GM21526 (cell line): ENCODE measurements at regions not wholly inside any gene's neighbourhood (a gene's known extent, or its start where the extent isn't known, plus 50 kb on each side); places are given as distances from the start of the nearest gene placed in this dataset.
A peak's percentile ranks its signal among the peaks of the same experiment; 100 is the strongest.

Source experiments
- ATAC-seq: cut with Tn5 transposase; IDR thresholded peaks from one replicate; pipeline ENCODE4 v1.9.1; 2021; ENCODE audit warnings: moderate library complexity; ENCODE audit not compliant: unreplicated experiment, low FRiP score

DNA sequence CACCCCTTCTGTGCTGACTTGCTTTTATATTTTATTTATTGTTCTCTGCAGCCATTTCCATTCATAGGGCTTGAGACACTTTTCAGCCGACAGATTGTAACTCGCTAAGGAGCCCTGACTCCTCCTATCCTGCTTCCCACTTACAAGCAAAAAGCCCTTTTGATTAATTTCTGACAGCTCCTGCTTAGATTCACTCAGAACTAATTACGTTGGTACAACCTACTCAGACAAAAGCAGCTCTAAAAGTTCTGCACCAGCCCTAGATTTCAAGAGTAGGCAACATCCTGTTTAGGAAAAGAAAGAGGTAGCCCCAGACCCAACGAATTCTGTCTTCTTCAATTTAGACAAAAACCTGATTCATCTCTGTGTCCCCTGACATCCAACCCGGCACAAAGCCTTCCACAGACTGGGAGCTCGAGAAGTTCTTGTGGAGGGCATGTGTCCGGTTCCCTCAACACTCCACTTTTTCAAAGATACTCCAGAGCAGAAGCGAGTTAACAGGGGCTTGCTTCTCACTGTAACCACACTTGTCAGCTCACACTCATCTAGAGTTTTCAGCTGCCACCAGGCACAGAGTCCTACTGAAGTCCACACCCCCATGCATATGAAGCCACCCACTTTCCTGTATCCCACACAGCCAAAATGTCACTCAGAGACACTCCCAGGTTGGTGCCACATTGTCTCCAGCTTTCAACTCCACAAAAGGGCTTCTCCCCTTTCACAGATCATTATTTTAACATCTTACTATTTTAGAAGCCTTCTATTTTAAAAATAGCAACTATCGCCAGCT, 113.6 kb upstream of the NFE2L3 start:
- ATAC-seq = no peak

DNA sequence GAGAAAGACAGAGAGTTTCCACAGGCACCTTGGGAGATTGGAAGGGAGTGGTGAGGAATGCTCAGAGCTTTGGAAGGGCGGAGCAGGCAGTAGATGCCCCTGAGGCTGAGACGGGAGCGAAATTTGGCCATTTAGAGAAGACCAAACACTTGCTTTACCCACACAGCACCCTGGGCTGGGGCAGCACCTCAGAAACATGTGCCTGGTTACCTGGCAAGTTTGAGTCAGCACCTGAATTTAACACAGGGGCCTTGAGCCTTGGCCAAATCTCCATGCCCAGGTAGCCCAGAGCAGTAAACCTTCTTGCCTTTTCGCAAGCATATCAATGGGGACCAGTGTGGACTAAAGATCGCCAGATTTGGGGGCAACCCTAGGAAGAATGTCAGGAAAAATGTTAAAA, 111.9 kb upstream of the NFE2L3 start:
- no peak for ATAC-seq

DNA sequence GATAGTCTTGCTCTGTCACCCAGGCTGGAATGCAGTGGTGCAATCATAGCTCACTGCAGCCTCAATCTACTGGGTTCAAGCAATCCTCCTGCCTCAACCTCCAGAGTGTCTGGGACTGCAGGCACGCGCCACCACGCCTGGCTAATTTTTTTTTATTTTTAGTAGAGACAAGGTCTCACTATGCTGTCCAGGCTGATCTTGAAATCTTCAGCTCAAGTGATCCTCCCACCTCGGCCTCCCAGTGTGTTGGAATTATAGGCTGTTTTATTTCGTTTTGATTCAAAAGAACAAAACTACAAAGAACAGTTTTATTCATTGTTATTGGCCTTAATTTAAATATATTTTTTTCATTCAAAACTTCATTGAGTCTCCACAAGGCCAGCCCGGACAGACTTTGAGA, 109.8 kb upstream of the NFE2L3 start:
- no peak for ATAC-seq

DNA sequence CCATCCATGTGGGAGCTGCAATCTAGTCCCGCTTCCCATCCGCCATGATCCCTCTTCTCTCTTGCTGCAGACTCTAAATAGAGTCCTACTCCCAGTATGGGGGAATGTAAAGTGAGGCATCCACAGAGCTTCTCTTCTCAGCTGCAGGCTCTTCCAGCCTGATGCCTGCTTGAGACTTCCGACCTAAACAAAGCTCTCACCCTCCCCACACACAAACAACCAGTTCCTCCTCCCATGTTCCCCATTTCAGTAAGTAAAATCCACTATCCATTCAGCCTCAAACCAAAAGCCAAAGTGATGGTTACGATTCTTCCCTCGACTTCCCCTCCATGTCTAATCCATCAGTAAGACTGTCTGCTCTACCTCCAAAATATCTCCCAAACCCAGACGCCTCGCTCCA, 108.2 kb upstream of the NFE2L3 start:
- no peak for ATAC-seq

DNA sequence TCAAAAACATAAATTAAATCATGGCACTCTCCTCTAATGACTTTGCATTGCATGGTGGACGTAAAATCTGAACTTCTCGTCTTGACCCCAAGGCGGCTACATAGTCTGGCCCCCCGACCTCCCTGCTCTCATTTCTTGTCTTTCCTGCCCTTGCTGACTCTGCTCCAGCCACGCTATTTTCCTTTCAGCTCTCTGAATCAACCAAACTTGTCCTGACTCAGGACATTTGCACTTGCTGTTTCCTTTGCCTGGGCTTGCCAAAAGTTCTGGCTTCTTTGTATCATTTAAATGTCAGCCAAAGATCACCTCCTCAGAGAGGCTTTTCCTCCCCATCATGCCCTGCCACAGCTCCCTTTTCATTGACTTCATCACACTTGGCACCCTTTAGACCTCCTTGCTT, 107.7 kb upstream of the NFE2L3 start:
- ATAC-seq = no peak

DNA sequence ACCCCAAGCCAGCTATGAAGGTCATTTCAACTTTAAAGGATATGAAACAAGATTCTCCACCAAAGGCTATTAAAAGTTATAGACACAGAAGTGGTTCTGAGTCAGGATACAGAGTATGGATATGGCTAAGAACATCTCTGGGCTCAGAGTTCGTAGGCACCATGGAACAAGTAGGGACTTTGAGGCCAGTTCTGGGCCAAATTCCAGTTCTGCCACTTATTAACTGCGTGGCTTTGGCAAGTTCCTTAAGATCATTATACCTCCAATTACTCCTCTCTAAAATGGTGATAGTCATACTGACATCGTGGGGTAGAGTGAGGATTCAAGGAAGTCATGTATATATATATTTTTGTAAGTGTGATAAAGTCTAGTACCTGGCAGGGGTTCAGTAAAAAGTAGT, 105.8 kb upstream of the NFE2L3 start:
- ATAC-seq = no peak

DNA sequence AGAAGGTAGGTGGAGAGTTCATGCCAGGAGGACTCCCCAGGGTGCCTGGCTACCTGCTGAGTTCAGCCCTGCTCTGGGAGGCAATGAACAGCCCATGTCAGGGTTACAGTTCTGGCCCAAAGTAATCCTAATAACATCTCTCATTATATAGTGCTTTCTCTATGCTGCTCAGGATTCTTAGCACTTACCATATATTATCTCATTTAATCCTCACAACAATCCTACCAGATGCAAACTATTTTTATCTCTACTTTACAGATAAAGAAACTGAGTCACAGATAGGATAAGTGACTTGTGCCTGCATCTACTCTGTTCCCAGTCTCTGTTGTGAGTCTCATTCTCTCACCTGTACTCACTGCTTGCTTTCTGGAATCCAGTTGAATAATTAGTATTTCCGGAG, 105.1 kb upstream of the NFE2L3 start:
- no peak for ATAC-seq

DNA sequence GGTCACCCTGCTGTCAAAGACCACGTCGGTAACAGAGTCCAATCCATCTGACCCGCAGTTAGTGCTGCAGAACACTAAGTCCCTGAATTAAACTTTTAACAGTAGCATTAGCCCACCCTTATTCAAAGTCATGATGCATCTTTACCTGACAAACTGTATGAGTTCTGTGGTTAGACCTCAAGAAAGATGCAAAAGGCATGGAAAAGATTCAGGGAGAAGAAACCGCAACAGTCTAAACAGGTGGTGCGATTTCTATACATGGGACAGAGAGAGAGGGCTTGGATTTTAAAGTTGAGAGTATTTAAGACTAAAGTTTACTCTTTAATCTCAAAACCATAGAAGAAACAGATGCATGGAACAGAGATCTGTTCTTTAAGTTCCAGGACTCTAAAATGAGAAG, 103.3 kb upstream of the NFE2L3 start:
- no peak for ATAC-seq

DNA sequence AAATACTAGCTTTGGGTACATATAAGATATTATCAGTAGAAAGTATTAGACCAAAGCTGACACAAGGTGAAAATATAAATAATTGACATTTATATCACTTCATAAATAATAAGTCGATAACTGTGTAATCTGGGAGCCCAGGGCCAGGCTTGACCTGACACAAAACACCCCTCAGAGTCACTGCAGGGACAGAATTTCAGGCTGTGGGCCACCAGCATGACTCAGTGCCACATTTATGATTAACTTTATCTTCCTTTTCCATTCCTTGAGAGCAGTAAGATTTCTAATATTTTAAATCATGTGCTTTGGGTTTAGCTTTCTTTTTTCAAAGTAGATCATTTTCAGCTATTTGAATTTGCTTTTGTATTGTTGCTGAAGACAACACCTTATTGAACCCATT, 102.9 kb upstream of the NFE2L3 start:
- no peak for ATAC-seq

DNA sequence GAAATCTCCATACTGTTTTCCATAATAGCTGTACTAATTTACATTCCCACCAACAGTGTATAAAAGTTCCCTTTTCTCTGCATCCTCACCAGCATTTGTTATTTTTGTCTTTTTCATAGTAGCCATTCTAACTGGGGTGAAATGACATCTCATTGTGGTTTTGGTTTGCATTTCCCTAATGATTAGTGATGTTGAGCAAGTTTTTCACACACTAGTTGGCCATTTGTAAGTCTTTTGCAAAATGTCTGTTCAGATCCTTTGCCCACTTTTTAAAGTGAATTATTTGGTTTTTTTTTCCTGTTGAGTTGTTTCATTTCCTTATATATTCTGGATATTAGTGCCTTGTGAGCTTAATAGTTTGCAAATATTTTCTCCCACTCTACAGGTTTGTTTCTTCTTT, 101.0 kb upstream of the NFE2L3 start:
- ATAC-seq = no peak

DNA sequence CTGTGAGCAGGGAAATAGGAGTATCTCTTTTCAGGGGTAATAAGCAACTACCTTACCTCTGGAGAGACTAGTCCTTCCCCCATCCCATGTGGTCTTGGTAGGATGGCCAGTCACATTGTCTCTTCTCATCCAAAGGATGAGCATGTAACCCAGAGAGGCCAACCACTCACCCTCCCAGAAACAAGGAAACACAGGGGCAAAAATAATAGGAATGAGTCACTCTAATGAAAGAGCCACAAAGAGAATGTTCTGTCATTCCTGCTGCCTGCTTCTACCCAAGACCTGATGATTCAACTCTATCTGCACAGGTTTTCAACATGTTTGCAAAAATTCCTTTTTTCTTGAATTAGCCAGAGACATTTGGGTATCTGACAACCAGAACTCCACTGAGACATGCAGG, 99.3 kb upstream of the NFE2L3 start:
- no peak for ATAC-seq

DNA sequence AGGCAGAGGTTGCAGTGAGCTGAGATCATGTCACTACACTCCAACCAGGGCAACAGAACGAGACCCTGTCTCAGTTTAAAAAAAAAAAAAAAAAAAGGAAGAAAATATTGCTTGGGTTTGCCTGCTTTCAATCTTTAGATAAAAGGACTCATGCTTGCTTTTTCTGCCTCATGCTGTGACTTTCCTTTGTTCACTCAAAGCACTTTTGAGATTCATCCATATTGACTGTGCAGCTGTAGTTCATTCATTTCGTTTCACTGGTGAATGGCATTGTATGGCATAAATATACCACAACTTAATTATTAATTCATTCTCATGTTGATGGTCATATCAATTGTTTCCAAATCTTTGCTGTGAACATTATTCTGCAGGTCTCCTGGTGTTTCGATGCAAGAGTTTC, 97.6 kb upstream of the NFE2L3 start:
- ATAC-seq = no peak

DNA sequence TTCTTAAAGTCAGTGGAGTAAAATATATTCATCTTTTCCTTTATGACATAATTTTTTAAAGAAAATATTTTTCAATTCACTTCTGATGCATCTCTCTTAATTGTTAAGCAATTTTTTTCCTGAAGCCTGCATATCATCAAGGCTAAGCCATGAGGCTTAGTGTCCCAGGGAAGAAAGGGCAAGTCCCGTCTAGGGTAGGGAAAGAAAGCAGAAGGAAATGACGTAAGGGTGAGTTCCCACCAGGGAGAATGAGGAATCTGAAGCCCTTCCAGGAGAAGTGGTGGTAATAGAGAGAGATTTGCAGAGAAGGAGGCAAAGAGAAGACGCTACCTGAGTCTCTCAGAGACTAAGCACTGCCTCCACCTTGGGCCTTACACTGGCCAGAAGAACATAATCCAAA, 96.8 kb upstream of the NFE2L3 start:
- no peak for ATAC-seq

DNA sequence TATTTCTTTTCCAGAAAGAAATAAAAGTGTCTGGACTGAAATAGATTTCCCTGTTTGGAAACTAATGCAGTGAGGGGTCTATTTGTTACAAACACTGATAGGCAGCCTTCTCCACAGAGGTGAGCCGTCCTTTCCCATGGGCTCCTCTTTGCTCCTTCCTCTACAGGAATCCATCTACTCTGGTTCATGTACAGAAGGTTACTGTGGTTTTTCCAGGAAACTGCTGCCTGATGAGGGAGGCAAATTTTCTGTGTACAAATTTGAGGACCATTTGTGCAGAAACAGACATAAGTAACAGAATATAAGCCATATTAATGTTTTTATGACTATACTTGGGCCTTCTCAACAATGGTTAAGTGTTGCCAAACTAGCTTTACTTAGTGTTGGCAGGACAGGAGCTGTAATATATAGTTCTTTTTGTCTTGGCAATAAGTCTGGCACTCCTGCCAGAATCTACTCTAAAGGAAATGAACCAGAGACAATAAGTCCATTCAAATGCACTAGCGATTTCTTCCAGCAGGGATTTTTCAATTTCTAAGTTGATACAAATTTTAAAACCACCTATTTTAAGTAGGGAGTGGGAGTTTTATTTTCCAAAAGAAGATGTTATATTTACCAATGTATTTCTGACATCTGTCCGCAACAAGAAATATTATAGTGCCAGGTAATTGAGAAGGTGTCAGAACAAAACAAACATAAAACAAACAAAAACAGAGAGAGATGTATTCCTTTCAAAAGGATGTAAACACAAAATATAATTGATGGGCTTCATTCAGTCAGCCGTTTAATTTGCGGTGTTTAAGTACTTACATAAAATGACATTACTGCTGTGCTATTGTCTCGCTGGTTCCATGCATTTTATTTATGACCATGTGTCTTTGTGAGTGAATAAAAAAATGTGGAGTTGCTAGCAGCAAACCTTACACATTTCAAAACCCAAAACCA, 91.0 kb upstream of the NFE2L3 start:
- ATAC-seq = no peak

DNA sequence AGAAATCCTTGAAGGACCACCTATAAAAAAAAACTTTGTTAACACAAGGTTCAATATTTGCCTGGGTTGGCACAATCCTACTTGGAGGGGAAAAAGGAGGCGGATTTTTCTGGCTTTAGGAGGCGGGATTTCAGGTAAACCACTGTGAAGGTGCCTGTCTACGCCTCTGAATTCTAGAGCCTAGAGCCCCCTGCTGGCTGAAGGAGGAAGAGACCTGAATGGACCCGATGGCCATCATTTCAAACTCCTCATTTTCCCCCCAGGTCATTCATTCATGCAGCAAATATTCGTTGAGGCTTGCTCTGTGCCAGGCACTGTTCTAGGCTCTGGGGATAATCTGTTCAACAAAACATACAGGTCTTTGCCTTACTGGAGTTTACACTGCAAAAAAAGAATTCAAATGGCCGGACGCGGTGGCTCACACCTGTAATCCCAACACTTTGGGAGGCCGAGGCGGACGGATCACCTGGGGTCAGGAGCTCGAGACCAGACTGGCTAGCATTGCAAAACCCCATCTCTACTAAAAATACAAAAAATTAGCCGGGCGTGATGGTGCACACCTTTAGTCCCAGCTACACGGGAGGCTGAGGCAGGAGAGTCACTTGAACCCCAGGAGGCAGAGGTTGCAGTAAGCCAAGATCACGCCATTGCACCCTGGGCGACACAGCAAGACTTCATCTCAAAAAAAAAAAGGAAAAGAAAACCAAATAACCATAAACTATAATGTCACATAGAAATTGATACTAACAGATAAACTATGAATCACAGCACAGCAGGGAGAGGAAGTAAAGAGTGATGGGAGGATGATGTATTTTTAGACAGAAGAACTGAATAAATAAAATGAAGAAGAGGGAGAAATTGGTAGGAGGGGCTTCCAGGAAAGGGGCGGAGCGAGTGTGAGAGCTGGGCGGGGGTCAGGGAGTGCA, 90.1 kb upstream of the NFE2L3 start:
- ATAC-seq = peak; percentile 58

DNA sequence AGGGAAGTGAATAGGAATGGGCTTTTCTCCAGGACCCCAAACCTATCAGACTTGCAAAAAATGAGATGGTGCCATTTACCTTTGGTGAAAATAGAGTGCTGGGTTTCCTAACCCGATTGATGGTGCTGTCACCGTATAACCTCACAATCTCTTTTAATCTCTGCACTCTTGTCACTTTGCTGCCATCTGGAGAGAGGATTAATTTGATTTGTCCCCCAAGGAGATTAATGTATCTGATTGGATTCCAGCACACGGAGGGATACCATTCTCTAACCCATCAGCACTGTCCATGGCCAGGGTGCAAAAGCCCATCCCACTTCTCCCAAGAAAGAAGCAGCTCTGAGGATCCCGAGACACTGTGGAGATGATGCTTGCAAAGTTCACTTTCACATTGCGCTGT, 86.3 kb upstream of the NFE2L3 start:
- no peak for ATAC-seq

DNA sequence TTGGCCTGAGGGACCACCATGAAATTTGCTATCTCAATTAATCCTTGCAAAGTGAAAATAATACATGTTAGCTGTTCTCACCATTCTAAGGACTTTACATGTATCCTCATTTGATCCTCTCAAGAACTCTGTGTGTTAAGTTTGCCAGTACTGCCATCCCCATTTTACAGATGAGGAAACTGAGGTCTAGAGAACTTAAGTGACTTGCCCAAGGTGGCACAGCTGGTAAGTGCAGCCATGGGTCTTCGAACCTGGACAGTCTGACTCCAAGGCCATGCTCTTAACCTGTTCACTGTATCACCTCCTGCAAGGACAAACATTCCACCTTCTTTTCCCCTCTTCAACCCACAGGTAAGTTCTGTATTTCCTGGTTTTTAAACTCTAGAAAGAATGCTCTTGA, 85.3 kb upstream of the NFE2L3 start:
- no peak for ATAC-seq

DNA sequence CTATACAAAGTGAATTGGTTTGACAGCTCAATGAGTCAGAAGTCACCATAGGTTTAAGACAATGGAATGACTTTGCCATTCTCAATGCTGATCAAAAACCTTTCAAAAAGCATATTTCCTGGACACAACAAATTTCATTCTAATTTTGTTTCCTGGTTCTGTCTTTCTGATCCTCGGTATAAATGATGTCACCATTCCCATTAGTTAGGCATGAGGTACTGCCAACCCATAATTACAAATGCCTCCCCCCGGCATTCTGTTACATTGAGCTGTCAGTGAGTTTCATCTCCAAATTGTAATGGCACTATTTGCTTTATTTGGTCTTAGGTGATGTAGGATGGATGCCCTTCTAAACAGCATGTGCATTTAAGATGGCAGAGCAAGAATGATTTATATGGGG, 81.7 kb upstream of the NFE2L3 start:
- ATAC-seq = no peak

DNA sequence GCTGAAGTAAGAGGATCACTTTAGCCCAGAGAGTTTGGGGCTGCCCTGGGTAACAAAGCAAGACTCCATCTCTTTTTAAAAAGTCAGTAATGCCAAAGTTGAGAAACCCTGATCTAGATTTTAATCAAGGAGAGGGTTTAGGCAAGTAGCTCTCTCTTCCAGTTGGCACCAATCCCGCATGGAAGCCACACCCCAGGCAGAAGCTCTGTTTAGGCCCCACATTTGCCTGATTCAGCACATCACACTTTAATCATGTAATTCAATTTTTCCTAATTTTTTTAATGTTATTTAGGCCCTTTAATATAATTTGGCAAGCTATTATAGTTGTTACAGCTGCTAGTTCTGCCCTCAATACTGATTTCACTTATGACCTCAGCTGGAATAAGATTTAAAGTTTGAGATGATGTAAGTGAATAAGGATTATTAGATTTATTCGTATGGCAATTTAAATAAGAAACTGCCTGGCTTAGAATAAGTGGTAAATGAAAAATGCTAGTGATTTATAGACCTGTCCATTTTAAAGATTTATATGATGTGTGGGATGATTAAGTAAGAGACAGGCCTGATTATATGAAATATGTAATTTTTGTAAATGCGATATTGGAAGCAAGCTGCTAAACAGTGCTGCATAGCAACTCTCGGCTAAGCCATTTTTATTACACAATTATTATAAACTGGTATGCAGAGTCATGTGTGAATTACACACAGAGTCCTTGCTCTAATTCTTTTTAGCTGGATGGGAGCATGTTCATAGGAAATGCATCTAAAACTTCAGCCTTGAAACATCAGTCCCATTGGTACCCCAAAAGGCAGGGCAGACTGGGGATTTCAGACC, 80.2 kb upstream of the NFE2L3 start:
- no peak for ATAC-seq

DNA sequence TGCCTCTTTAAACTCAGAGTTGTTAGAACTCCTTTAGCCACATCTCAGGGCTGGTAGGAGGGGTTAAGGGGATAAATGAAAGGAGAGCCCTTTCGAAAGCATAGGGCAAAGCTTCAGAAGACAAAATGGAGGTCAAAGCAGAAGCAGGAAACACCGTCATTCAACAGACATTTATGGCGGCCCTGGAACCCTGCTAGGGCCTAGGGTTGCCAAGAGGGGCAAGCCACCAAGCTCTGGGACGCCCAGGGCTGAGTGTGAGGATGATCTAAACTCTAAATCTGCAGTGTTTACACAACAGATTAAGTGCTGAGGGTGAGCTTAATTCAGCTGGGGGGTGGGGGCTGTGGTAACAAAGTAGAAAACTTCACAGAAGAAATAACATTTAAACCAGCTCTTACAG, 79.0 kb upstream of the NFE2L3 start:
- no peak for ATAC-seq
